Non-pigmented ciliary epithelial cell (primary cell): ENCODE measurements at regions not wholly inside any gene's neighbourhood (a gene's known extent, or its start where the extent isn't known, plus 50 kb on each side); places are given as distances from the start of the nearest gene placed in this dataset.

ENCODE experiments used
- DNase-seq: peaks from one replicate; pipeline ENCODE4 v3.0.0-alpha.2; 2010; ENCODE audit warnings: low read depth

DNA sequence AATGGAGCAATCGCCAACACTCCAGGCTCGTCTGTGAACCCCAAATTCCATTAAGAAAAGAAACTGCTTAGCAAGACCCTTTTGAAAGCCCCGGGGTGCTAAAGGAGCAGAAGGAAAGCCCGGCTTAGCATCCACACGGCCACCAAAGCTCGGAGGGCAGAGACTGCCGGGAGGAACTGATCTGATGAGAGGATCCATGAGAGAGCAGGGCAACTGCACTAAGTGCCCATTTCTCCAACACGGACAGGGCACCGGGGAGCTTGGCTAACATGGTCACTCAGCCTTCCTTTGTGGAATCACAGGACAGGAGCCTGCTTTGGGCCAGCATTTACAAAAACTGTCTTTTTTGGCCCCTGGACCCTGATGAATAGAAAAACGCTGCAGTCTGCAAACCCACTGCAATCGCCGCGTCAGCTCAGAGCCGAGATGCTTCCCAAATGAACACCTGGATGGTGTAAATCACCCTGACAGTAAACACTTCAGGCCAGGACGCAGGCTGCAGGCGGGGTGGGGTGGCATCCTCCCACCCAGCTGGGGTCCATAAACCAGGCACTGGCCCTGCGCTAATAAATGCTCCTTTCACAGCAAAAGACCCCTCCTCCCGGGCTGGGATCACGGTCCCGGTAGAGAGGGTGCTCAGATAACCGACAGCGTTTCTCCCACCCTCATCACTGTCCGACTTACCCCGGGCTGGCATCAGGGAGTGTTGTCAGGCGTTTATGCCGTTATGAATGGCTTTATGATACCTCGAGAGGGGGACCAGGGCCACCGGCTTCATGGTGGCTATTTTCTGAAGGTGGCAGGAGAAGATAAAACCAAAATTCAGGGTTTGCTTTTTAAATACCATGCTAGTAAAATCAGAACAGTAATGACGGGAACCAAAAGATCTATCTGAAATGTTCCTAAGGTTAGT is 299.5 kb downstream of the IRF8 start:
- DNase-seq: no peak

GRCh38 chr16:86199182-86199581 is 300.2 kb downstream of the IRF8 start:
- no peak for DNase-seq

- DNase-seq: no peak
These were observed 301.1 kb downstream of the IRF8 start for GRCh38 chr16:86199871-86200695.

DNA sequence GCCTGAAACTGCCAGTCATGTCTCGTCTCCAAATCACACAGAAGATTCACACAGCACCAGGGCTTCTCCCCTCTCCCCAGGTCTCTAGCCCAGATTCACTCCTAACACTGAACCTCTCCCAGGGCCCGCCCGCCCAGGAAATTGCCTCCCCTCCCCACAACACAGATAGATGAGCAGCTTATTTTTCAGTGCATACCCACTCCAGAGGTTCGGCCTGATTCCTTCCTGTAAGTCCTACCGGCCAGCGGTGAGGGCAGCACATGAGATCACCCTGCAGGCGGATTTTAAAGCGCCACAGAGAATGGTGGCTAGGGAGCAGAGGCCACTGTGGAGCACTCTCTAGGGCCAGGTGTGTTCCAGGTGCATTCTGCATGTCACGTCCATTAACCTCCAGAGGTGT is 301.8 kb downstream of the IRF8 start:
- no peak for DNase-seq

DNA sequence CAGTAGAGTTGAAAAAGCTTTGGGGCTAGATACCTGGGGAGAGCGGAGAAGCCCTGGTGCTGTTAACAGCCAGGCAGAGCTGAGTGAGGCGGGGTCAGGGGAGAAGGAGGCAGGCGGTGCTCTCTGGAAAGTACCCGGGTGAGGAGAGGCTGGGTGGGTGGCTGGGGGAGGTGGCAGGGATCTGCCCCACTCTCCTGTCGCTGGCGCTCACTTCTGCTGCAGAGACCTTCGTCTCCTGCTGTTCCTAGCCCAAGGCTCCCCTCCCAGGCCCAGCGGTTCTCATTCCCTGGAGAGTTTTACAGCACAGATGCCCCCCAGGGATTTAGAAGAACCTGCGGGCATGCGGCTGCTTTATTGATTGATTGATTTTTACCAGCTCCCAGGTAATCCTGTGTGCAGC is 302.8 kb downstream of the IRF8 start:
- no peak for DNase-seq

GRCh38 chr16:86202267-86202666 is 303.3 kb downstream of the IRF8 start:
- DNase-seq: no peak

DNA sequence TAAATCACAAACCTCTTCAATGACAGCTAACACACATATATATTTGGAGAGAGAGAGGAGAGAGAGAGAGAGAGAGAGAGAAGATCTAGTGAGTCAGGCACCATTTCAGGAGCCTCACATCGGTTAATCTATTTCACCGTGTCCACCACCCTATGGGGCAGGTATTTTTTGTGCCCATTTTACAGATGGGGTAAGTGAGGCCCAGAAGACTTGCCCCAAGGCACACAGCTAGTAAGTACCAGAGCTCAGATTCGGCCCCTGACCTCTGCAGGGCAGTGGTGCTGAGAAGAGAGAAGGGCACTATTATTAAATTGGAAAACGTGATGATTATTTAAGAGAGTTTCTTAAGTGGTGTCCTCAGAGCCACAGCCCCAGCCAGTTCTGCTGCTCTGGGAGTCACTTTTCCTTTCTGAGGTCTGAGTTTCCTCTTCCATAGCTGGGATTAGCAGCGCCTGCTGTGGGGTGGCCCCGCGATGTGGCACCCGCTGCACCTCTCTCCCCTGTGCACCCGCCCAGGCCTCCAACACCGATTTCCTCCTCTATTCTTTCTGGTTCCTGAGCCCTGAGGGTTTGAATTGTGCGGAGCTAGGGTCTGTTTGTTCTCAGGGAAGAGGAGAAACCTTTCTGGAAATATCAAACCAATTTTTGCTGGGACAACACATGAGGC is 303.9 kb downstream of the IRF8 start:
- DNase-seq: no peak

DNA sequence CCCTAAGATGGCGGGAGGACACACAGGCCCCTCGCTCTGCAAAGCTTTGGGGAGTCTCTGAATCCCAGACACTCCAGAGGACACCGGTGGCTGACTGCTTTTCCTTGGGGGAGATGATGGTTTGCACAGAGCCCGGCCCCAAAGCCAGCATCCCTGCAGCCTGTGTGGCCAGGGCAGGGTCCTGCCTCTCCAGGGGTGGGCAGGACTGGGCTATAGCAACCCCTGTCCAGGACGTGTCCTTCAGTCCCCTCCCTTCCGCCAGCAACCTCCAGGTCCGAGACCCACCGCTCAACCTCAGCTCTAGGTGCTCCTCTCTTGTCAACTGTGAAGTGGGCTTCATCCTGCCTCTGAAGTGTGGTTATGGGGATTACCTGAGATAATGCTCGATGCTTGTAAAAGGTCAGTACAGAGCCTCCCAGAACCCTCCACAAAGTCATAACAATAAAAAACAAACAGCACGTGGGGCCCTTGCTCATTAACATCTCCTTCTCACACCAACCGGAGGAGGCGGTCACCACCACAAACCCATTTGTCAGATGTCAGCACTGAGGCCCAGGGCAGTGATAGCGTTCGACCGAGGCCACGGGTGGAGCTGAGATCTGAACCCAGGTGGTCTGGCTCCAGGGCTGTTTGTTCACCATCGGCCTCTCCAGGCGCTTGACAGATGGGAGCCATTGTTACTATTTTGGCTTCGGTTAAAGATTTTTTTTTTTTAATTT is 304.8 kb downstream of the IRF8 start:
- DNase-seq: no peak

- no peak for DNase-seq
These were observed 304.6 kb upstream of the FOXF1 start for GRCh38 chr16:86205521-86206245.

- no peak for DNase-seq
These were observed 303.0 kb upstream of the FOXF1 start for GRCh38 chr16:86207350-86207749.

GRCh38 chr16:86209202-86209601 is 301.1 kb upstream of the FOXF1 start:
- DNase-seq: no peak

GRCh38 chr16:86210403-86211193 is 299.7 kb upstream of the FOXF1 start:
- no peak for DNase-seq

DNA sequence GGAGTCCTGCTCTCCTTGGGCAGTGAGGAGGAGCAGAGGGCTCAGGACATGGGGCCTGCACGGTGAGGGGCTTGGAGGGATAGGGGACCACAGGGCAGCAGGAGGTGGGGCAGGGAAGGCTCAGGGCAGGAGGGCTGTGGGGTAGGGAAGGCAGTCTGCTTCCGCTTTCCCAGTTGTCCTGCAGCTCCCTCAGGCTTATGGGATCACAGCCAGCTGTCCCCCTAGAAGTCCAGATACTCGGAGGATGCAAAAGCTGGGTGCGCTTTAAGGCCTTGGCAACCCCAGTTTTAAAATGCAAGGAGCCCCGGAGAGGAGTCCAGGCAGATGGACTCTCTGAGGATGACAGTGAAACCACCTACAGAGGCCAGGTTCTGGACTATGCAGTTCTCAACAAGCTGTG is 299.1 kb upstream of the FOXF1 start:
- DNase-seq: no peak

- DNase-seq: no peak
These were observed 298.5 kb upstream of the FOXF1 start for GRCh38 chr16:86211800-86212199.

DNA sequence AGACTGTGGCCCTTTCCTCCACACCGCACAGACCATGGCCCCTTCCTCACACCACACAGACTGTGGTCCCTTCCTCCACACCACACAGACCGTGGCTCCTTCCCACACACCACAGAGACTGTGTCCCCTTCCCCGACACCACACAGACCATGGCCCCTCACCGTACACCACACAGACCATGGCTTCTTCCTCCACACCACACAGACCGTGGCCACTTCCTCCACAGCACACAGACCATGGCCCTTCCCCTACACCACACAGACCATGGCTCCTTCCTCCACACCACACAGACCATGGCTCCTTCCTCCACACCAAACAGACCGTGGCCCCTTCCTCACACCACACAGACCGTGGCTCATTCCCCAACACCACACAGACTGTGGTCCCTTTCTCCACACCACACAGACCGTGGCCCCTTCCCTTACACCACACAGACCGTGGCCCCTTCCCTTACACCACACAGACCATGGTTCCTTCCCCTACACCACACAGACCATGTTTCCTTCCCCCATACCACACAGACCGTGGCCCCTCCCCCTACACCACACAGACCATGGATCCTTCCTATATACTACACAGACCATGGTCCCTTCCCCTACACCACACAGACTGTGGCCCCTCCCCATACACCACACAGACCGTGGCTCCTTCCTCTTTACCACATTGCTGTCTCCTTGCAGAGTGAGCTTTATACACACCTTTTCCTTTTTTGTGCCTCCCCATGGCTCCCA is 297.5 kb upstream of the FOXF1 start:
- no peak for DNase-seq

DNA sequence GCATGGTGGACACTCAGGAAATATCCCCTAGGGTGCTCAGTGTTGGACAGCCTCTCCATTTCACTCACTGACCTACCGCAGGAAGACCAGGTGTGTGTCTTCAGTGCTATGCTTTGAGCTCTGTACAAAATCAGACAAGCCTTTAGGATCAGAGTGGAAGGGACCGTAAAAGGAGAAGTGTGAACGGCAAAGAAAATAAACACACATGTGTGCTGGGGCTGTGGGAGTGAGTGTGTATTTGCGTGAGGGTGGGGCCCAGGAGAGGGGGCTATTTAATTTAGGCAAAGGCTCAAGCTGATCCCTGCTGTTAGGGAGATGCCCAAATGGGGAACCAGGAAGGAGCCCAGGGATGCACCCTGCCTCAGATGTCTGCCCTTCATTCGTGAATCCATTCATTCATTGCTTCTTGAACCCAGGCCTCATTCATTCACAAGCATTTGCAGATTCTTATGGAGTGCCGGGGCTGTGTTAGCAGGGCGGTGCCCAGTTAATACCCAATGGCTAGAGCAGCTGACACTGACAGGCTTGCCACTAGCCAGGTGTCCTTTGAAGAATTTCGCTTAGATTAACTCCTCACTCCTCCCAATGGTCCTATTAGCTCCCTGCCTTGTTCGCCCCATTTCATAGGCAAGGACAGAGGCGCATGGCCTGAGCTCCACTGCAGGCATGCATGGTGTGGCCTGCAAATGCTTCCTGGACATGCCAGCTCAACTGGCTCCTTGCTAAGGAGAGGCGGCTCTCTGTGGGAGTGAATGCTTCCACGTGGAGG is 296.7 kb upstream of the FOXF1 start:
- no peak for DNase-seq

GRCh38 chr16:86214326-86215232 is 295.7 kb upstream of the FOXF1 start:
- no peak for DNase-seq
